Body of pancreas (tissue), 4 donors: ENCODE measurements at regions not wholly inside any gene's neighbourhood (a gene's known extent, or its start where the extent isn't known, plus 50 kb on each side); places are given as distances from the start of the nearest gene placed in this dataset.

Experiments
- POLR2A ChIP-seq, 3 donors: fragments of 450-650 bp; IDR thresholded peaks; one replicate each; pipeline ENCODE4 v1.6.1; 2016; ENCODE audit warnings: antibody characterized with exemption in 3 of 3, mild to moderate bottlenecking in 2 of 3
- TF ChIP-seq, protein P1 (sequence below), 7 experiments: fragments of 450-650 bp in 4 of 7; fragments of 200-600 bp in 3 of 7; sonication (generic) in 3 of 7; IDR thresholded peaks; one replicate each; pipeline ENCODE4 v1.5.1; 2016 to 2019; ENCODE audit warnings: antibody characterized with exemption in 7 of 7

- no peak for TF ChIP-seq POLR2A (IDR thresholded peaks at IDR 0.05)
- TF ChIP-seq, protein P1, sequence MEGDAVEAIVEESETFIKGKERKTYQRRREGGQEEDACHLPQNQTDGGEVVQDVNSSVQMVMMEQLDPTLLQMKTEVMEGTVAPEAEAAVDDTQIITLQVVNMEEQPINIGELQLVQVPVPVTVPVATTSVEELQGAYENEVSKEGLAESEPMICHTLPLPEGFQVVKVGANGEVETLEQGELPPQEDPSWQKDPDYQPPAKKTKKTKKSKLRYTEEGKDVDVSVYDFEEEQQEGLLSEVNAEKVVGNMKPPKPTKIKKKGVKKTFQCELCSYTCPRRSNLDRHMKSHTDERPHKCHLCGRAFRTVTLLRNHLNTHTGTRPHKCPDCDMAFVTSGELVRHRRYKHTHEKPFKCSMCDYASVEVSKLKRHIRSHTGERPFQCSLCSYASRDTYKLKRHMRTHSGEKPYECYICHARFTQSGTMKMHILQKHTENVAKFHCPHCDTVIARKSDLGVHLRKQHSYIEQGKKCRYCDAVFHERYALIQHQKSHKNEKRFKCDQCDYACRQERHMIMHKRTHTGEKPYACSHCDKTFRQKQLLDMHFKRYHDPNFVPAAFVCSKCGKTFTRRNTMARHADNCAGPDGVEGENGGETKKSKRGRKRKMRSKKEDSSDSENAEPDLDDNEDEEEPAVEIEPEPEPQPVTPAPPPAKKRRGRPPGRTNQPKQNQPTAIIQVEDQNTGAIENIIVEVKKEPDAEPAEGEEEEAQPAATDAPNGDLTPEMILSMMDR (IDR thresholded peaks at IDR 0.05): no peak
Observed at GRCh38 chr7:88358526-88358838, 51.8 kb upstream of the STEAP4 start.
